ENCODE measurements at regions not wholly inside any gene's neighbourhood (a gene's known extent, or its start where the extent isn't known, plus 50 kb on each side); places are given as distances from the start of the nearest gene placed in this dataset.

DNA sequence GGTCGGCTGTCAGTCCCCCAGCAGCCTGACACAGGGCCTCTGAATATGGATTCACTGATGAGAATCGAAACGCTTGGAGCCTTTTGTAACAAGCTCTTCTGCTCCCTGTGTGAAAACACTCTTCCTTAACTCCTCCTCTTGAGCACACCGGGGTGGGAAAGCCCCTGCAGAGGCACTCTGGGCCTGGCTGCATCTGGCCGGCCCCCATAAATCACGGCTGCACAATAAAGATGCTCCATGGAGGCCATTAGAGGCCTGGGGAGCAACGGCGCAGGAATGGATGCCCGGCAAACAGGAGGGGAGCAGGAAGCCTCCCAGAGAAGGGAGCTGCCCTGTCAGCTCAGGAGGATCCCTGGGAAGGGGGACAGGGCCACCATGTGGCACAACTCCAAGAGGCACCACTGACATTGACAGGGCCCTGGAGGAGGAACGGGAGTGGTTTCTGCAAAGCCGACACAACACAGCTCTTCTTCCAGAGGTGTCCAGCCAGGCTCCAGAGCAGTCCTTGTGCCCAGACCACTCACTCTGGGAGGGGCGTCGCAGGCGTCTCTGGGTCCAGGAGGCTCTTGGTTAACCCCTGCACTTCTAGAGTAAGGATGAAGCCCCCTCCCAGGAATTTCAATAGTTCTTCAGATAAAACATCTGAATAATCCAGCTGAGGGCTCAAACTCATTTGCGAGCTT is 509.3 kb upstream of the PPP2R3A start:
- no peak for DNase-seq (ENCODE audit: extremely low spot score, insufficient read length, low read depth)
- FAIRE-seq, result no peak

DNA sequence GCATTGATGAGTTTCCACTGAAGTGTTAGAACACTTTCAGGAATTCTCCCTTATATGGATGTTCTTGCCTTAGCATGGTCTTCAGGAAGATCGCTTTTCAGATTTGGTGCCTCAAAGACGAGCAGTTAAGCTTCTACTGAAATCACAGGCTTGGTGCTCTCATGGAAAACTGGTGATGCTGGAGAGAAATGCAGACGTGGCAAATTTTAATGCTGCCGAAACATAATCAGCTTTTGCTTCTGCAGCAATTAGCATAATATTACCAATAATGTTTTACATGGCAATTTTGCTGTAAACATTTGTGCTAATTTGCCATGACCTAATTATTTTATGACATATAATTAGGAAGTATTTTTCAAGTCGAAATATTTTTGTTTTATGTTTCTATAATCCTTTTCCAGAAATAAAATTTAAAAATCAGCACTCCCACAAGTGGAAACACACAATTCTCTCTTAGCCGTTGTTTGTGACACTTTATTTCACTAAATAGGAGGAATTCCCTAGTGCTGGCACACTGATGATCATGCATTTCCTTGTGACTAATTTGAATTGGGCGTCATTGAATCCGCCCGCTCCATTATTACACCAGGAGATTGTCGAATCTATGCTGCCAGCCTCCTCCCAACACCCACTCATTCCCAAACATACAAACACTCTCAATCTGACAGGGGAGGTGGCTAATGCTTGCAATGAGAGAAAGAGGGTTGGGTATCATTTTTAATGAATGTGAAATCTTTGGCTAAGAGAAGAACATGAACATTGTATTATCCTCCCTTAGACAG is 506.8 kb upstream of the PPP2R3A start:
- DNase-seq (ENCODE audit: extremely low spot score, insufficient read length, low read depth) (no peak), FAIRE-seq (no peak)

DNA sequence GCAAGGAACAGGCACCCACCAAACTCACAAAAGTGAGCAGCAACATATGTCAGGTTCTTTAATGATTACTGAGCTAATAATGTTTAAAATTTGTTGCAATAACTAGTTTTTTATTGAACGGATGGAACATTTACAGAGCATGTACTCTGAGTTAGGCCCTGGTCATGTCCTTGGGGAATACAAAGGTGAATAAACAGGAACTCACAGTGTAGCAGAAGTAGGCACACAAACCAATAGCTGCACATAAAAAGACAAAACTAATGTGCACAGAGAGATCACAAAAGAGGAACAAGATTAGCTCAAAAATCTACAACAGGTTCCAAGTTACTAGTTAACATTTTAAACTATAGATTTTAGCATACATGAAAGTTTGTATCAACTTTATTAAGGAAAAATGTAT is 505.3 kb upstream of the PPP2R3A start:
- FAIRE-seq, result no peak

DNA sequence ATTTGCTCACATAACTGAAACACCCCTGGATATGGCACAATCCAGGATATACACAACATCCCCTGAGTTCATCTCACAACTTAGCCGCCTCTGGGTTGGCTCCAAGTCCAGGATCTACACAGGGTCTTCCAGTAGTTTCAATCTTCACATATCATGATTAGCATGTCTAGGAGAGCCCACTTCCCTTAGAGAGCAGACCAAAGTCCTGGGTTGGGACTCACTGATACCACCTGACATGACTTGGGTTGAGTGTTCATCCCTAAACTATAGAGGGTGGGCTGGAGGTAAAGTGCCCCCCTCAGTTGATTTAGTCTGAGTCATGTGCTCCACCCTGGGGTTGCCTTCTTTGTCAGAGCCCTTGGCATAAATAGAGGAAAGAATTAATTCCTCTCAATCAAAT is 493.6 kb upstream of the PPP2R3A start:
- no peak for DNase-seq (ENCODE audit: extremely low spot score, insufficient read length, low read depth)
- FAIRE-seq, result no peak

More for the DNA sequence above, 505.3 kb upstream of the PPP2R3A start:
- no peak for DNase-seq (ENCODE audit: extremely low spot score, insufficient read length, low read depth)

DNA sequence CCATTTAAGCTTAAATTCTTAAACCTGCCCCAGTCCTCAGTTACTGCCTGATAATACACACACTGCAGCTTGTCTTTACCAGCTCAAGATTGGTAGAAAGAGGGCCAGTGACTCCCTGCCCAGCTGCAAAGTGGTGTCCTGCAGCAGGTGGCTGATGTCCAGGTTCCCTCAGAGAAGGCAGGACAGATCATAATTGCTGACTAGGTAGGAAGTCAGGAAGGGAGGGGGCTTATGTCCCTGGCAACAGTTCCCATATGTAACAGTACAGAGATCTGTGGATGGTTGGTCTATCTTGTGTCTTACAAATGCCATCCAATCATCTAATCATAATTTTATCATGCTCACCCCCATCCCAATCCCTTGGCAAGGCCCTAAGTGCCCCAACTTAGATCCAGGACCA is 492.1 kb upstream of the PPP2R3A start:
- no peak for FAIRE-seq
- DNase-seq (ENCODE audit: extremely low spot score, insufficient read length, low read depth), result no peak

DNA sequence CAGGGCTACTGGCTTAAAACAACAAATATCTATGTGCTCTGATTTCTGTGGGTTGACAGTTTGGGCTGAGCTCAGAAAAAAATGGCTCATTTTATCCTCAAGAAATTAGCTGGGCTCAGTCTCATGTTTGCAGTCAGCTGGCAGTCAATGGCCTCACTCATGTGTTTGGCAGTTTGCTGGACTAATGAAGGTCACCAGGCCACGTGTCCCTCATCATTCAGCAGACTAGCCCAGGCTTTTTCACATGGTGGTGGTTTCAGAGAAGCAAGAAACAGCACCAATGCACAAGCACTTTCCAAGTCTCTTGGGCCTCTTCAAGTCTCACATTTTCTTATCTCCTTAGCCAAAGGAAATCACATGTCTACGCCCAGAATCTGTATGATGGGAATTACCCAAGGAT is 478.3 kb upstream of the PPP2R3A start:
- FAIRE-seq, result no peak
- DNase-seq (ENCODE audit: extremely low spot score, insufficient read length, low read depth), result no peak

DNA sequence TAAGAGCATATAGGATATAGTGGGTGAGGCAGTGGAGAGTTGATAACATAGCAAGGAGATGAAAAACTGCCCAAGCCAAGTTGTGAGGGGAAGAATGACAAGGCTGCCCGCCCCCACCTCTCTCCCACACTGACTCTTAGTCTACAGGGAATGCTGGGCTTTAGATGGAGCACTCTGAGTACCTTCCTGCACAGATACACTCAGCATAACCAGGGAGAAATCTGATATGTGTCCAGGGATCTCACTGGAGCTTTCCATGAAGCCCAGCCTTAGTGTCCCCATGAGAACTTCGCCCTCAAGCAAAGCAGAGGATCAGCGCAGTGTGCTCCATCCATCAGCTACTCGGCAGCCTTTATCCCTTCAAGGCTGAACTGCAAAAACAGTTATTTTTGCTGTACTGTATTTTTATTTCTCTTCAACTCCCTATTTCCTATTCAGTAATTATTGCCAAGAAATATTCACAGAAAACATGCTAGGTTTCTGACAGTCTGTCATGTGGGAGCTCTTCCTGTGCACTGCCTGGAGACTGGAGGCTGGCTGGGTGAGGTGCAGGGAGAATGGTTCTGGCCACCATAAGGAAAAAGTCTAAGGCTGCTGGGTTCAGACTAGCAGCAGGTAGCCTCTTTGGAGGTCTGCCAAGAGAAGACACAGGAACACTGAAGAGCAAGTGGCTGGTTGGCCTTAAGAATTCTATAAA is 475.2 kb upstream of the PPP2R3A start:
- DNase-seq (ENCODE audit: extremely low spot score, insufficient read length, low read depth) (no peak), FAIRE-seq (no peak)

DNA sequence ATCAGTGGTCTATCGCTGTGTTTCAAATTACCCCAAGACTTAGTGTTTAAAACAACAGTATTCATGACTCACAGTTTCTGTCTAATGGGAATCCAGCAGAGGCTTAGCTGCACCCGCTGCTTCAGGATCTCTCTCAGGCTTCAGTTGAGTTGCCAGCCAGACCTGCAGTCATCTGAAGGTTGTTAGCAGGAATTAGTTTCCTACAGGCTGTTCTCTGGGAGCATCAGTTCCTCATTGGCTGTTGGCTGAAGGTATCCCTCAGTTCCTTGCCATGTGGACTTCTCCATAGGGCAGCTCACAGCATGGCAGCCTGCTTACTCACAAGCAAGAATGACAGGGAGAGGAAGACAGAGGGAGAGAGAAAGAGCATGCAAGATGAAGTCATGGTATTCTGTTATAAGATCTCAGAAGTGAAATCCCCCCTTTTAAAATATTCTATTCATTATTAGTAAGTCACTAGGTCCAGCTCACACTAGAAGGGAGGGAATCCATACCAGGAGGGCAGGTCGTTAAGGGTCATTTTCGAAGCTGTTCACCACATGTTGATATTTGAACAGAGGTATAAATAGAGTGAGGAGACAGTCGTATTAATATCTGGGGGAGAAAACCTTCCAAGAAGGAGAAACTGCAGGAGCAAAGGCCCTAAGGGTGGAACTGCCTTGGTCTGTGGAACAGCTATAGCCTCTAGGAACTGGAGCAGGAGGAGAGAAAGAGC is 473.9 kb upstream of the PPP2R3A start:
- FAIRE-seq (no peak), DNase-seq (ENCODE audit: extremely low spot score, insufficient read length, low read depth) (no peak)

DNA sequence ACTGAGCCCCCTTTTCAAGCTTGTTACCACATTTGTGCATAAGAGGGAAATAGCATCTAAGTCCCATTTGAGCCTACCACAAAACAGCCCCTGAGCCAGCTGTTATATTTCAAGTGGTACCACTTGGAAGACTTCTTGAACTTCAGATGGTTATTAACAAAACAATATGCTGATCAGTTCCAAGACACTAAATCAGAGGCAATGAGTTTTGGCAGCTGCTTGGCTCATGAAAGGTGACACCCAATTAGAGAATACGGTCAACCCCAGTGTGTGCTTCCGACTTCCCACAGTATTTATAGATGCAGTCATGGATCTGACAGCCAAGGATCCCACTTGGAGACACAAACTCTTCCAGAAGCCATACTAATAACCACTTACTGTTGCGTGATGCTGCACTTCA is 469.6 kb upstream of the PPP2R3A start:
- no peak for FAIRE-seq
- DNase-seq (ENCODE audit: extremely low spot score, insufficient read length, low read depth), result no peak

DNA sequence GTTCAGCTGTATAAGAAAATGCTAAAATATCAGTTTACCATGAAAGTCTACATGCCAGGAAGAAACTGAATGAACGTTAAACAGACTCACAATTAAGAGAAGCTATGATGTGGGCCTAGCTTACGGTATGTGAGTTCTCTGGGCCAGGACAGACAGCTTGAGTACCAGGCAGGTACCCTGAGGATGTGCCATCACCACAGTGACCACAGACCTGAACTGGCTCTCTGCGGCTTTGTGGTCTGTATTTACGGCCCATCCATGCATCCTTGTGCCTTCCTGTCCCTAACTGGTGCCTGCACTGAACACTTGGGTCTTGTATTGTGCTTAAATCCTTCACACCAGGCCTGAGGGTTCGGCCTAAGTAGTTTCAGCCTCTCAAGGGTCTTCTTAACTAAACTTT is 467.5 kb upstream of the PPP2R3A start:
- DNase-seq (ENCODE audit: extremely low spot score, insufficient read length, low read depth) (no peak), FAIRE-seq (no peak)

DNA sequence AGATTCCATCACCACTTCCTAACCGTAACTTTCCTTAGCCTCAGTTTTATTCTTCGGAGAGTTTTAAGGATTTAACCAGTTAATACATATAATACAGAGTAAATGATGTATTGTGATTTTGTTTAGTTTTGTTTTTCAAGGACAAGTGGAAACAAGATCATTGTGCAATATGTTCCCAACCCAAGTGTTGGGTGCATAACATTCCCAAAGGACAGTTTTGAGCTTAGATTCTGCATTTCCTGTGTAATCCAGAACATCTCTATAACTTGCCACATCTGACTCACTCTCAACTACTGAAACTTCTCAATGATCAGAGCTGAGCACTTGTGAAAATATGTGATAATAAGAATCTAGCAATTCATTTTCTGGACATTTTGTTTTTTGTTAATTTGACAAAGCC is 466.1 kb upstream of the PPP2R3A start:
- no peak for FAIRE-seq
- DNase-seq (ENCODE audit: extremely low spot score, insufficient read length, low read depth), result no peak

DNA sequence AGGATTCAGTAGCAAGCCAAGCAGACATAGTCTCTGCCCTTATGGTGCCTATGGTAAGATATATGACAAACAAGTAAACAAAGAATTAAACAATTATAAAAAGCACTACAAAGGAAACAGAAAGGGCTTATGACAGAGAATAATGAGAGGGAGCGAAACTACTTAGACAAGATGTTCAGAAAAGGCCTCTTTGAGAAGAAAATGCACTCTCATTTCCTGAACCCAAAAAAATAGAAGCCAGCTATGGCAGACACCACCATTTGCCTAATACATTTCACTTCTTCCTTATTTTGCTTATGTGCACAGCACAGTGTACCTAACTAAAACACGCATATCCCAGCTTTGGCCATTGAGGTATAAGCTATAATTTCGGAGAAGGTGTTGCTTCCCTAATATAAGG is 465.5 kb upstream of the PPP2R3A start:
- FAIRE-seq (no peak), DNase-seq (ENCODE audit: extremely low spot score, insufficient read length, low read depth) (no peak)

DNA sequence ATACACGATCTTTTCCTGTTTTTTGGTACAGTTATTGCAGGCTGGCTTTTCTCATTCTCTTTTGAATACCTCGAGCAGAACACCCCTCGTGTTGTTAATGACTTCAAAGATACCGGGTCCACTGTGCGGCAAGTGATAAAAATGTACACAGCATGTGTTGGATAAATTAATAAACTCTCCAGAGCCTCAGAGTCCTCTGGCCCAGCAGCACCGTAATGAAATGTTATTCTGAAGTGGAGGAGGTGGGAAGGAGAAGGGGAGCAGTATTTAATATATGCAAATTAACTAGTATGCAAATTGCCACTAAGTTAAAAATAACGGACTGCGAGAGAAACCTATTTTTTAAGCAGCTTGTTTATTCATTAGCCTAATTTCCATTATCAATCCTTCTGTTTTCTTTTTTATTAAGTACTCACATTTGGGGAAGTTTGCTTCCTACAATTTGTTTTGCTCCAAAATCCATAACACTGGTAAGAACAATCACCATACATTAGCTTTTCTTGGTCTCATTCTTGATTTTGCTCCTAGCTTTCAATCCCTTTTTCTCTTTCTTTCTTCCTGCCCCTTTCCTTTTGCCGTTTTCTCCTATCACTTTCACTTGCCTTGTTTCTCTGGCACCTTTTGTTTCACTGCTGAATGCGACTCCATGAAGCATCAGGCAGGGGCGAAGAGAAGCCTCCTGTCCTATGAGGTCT is 462.3 kb upstream of the PPP2R3A start:
- DNase-seq (ENCODE audit: extremely low spot score, insufficient read length, low read depth) (no peak), FAIRE-seq (no peak)

DNA sequence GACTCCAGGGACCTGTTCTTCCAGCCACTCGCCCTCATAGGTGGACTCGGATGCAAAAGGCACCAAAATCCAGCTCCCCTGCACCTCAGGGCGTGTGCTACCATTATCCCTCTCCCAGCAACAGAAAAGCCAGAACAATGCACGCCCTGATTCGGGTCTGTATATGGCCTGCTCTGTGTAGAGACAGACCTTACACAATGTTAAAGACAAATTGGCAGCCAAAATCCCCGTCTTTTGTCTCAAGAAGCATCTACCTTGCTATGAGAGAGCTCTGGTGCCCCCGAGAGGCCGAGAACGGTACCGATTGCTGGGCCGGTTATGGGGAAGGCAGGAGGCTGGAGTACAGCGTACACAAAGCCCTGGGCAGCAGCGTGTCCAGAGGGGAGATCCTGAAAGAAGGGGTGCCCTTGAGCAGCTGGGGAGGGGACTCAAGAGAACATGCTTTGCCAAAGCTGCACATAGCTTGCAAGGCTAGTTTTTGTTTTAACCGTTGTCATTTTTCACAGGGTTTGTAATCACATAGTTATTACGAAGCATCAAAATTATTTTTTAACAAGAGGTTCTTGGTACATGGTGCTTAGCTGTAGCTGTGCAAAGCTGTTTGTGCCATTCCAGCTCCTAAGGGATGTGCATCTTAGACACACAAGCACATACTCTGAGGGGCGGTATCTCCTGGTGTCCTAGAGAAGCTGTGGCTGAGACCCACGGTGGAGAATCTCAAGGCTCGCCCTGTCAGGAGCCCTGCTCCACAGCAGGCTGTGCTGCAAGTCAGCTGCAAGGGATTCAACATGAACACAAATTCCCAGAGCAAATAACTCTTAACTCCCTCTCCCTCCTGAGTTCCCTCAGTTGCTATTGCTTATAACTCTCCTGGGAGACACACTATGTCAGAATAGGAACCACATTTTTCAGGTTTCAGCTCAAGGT is 461.5 kb upstream of the PPP2R3A start:
- peak; percentile 37 for DNase-seq (ENCODE audit: extremely low spot score, insufficient read length, low read depth)
- FAIRE-seq, result peak; percentile 74

DNA sequence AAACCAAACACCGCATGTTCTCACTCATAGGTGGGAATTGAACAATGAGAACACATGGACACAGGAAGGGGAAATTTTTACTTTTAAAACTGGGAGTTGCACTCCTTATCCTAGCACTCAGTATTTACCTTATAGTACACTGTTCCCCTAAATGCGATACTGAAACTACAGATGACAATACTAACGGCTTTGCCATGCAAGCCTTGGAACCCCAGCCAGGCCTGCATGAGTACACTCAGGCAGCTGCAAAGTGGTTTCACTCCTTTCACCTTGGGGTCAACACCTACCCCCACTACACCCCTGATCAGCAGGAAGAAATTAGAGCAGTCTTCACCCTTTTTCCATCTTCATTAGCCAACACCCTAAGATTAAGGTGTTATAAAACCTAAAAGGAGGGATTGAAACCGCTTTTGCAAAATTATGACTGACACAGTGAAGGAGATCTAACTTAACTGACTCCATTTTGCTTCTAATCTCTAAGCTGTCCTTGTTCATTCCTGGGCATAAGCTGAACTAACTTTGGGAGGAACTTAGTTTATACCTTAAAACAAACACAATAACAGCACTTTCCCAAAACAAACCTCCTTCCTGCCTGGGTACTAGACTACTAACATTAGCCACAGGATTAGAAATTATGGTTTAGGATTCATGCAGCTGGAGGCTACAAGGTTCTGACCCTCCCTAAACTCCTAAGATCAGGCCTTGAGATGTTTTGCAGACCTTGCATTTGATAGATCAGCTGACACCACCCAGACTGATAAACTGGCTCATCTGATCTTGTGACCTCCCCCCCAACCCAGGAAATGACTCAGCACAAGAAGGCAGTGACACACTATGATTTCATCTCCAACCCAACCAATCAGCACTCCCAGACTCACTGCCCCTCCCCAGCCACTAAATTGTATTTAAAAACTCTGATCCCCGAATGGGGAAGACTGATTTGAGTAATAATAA is 452.1 kb upstream of the PPP2R3A start:
- FAIRE-seq, result no peak
- no peak for DNase-seq (ENCODE audit: extremely low spot score, insufficient read length, low read depth)

DNA sequence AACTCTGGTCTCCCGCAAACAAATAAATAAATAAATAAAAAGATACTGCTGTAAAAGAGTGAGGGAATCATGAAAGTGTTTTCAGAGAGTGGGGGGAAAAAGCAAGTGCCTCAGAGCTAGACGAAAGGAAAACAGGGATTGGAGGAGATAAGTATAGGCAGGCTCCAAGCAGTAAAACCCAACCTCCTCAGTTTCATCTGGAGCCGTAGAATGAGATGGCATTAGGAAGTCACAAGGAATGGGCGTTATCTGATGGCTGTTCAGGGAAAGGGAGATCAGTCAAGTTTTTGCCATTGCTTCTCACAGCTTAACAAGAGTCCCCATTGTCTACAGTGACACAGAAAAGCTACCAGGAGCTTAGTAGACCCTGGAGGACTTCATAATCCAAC is 451.5 kb upstream of the PPP2R3A start:
- FAIRE-seq (no peak), DNase-seq (ENCODE audit: extremely low spot score, insufficient read length, low read depth) (no peak)

DNA sequence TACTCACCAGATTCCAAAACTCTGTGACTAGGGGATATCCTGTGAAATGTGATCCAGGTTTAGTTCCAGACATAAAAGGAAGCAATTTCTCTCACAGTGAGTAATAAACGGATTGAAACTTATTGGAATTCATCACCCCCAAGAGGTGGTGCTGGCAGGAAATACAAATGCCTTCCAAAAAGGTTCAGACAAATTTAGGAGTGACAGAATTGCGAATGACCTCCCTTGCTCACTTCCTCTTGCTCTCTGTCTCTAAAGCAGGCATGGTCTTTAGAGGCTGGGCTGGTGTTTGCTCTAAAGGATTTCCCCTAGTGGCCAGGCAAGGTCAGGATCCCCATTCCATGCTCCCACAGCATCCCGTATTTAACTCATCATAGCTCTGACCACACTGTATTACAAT is 449.4 kb upstream of the PPP2R3A start:
- FAIRE-seq (no peak), DNase-seq (ENCODE audit: extremely low spot score, insufficient read length, low read depth) (no peak)

DNA sequence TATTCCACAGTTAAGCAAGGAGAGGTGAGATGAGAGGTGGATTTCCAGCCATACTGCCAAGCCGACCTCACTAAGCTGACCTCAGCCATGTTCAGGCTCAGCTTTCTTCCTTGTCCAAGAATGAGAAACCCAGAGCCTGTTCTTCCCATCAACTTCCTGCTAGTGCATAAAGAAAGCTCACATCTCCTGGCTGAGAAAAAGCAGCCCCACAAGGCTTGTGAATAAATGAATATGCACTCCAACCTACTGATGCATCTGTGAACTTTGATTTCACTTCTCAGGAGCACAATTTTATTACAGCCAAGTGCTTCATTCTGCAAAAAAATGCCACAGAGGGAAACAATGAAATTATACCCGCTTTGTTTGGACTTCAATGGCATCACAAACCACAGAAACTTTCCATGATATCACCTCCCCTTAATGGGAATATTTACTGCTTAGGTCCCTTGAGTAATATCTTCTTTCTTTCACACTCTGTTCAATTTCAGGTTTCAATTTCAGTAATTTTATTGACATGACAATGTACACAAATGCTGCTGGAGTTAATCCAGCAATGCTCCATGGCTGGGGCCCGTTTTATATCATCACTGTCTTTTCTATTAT is 437.0 kb upstream of the PPP2R3A start:
- DNase-seq (ENCODE audit: extremely low spot score, insufficient read length, low read depth) (no peak), FAIRE-seq (no peak)

Data from GM18507 (cell line).